GM21723 (cell line): ENCODE measurements at regions not wholly inside any gene's neighbourhood (a gene's known extent, or its start where the extent isn't known, plus 50 kb on each side); places are given as distances from the start of the nearest gene placed in this dataset.
"Not testable (repeated sequence)": the region's sequence is repeated elsewhere in the genome, so short reads cannot be mapped to it uniquely, and the experiment has no call there.

ENCODE experiments used
- ATAC-seq: cut with Tn5 transposase; IDR thresholded peaks from one replicate; pipeline ENCODE4 v1.9.1; 2021; ENCODE audit warnings: mild to moderate bottlenecking, moderate library complexity; ENCODE audit not compliant: unreplicated experiment

DNA sequence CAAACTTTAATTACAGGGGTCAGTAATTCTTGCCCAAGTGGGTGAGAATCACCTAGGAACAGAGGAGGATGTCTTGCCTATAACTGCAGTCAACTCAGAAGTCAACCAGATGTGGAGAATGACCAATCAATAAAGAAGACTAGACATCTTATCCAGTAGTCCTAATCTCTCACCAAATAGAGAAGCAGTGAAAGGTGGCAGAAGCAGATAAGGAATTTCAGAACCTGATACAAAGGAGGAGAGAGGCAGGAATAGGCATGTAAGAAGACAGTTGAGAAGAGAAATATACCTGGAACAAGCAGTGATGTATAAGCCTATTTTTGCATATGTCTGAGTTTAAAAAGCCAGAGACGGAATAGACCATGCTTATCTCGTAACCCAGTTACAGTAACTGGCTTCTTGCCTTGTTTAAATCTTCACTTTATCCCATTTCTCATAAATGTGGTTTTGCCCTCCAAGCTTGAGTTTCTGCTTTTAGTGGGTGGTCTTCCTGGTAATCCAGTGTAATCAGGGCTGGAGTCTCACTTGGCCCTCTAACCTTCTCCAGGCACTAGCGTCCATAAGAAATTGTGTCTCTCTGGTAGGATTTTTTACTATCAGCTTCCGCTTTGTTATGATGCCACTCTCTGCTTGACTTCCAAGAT is 401.0 kb downstream of the SUCLG1 start:
- ATAC-seq, result no peak

DNA sequence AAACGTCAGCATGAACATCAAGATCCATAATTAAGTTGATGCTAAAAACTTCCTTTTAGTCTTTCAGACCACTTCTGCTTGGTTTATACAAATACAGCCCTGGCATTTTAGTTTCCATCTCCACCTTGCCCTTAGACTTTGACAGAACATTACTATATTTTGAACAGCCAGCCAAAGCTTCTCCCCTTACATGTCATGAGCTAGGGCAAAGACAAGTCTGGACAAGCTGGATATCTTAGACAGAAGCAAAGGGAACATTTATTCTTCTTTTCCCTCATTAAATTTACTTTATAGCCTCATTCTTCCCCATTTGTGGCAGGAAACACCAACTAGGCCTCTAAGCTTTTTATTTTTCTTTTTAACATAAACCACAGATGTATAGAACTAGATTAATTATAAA is 403.3 kb downstream of the SUCLG1 start:
- ATAC-seq, result no peak

DNA sequence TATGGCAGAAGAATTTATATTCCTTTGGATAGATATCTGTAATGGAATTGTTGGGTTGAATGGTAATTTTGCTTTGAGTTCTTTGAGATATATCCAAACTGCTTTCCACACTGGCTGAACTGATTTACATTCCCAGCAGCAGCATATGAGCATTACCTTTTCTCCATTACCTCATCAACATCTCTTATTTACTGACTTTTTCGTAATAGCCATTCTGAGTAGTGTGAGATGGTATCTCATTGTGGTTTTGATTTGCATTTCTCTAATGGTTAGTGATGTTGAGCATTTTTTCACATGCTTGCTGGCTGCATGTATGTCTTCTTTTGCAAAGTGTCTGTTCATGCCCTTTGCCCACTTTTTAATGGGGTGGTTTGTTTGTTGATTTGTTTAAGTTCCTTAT is 404.5 kb downstream of the SUCLG1 start:
- ATAC-seq, result not testable (repeated sequence)

DNA sequence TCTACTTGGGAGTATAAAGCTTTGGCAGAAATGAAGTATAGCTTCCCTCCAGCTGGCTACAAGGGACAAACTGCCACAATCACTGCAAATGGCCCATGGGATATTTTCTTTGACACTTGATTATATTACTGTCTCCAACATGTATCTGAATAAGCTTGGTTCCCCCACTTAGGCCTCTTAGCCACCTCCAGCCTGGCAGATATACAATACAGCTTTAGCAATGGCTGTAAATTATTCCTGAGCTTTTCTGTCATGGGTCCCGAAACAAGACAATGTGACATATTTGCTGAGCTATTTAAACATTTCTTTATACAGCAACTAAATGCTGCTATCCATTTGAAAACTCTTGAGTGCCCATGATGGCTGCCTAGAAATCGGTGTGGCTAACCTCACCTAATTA is 406.2 kb downstream of the SUCLG1 start:
- no peak for ATAC-seq

DNA sequence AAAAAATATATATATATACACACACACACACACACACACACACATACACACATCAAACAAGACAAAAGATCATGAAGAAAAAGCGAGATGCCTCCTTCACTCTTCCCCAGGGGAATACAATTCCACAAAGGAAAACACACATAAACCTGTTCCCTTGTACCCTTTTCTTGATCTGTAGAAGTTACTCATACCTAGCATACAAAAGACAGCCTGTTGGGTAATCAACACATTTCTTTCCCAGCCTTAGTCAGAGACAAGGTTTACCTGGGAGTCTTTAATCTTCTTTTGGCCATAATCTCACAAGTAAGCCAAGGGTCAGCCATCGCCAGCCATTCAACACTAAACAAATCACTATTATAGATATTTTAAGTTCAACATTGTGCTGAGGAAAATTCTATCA is 407.0 kb downstream of the SUCLG1 start:
- ATAC-seq, result no peak

DNA sequence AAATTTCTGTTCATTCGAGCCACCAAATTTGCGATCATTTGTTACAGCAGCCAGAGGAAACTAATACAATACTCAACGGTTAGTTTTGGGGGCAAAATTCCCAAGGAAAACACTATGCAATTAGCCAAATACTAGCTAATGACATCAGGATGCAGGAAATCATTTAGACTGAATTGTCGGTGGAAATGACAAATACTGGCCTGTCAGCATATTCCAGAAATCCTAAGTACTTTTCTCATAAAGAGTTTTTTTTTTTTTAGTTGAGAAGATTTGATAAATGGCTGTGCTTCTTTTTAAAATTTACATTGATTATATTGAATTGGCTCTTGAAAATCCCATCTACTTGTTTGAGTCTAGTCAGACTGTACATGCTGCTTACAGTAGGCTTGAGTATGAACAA is 410.1 kb downstream of the SUCLG1 start:
- no peak for ATAC-seq

DNA sequence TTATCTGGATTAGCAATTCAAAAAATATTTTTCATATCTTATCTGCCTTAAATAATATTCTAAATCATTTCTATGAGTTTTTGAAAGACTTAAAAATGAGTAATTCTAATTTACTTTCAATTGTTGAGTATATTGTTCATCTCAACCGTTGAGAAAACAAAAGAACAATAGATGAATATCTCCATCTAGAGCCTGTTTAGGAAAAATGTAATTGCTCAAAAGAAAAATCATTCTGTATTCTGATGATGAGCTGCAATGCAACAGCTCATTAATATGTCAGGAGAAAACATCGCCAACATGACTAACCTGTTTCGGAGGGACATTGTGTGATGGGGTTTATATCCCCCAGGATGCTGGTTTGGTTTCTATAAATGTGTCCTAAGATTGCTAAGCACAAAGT is 417.6 kb downstream of the SUCLG1 start:
- no peak for ATAC-seq

DNA sequence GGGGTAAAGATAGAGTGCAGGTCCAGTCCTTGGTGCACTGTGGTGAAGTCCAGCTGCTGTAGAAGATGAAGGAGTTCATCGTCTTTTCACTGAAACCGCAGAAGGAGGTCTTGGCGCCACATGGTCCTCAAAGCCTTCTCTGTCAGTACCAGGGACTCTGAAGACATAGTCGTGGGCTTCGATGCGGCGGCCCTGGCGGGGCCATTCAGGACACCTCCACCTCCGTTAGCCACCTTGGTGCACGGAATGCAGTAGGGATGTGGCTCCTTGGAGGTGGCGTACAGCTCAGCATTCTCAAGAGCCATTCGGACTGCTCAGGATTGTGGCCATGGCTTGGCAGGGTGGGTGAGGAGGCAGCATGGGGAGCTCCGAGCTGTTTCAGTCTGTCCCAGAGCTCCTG is 418.8 kb downstream of the SUCLG1 start:
- ATAC-seq, result no peak

DNA sequence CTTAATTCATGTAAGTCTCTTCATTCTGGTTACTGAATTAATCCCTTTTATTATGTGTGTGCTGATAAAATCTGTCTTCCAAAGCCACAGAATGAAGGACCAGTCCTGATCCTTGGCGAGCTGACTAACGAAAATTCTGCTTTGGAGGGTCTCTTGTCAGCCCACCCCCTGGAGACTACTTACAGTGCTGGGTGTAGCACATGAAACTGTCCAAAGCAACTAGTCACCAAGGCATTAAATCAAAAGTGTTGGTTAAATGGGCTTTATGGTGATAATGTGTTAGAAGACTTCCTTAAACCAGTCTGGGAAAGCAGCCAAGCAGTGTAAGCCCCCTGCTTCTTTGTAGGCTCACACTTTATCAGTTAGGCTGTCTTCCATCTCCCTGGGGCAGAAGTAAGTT is 420.2 kb downstream of the SUCLG1 start:
- ATAC-seq, result no peak

DNA sequence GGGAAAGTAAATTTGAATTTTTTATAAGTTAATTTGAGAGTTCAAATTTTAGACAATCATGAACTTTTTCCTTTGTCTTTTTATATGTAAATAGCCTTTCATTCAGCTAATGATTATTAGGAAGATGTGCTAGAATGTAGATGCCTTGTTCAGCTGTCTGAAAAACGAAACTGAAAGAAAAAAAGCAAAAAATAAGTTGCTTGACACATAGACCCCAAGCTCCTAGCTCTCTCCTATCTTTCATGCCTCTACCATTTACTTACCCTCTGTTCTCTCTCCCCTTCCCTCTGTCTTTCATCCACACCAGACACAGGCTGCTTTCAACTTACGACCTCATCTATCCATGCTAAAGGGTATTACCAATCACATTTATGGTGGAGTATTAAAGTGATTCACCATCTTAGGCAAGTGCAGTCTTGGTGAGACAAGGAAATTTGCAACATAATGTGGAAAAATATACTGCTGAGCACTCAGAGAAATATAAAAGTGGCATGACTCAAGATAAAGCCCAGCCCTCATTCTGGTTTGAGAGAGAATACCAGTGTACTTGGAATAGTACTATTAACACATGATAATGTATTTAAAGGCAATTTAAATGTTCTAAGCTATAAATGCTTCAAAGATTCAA is 425.6 kb downstream of the SUCLG1 start:
- no peak for ATAC-seq

DNA sequence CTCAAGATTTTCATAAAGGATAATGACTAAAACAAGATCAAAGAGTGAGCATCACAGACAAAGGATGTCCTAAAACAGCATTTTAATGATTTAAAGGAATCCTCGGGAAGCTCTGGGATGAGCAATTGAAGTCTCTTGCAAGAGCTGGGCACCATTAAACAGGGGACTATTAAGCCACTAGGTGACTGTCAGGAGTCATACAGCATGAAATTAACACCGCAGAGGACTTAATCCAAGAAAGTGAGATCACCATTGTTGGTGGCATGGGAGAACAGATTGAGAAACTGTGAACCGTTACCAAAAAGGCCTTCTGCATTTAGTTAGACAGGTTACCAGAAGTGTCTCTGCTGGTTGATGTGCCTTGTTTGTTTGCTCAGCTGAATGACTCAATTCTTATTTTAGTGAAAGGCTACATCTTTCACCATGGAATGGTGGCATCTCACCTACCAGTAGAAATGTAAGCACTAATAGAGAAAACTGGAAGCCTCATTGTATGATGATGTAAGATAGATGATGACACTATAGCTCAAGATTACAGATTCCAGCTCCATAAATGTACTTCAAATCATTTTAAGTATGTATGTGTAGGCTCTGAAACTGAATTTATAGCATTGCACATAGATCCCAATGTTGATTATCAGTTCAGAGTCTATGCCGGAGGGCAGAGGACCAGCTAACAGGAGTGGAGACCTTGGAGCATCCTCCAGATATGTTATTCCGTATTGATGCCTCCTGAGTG is 427.6 kb downstream of the SUCLG1 start:
- no peak for ATAC-seq

DNA sequence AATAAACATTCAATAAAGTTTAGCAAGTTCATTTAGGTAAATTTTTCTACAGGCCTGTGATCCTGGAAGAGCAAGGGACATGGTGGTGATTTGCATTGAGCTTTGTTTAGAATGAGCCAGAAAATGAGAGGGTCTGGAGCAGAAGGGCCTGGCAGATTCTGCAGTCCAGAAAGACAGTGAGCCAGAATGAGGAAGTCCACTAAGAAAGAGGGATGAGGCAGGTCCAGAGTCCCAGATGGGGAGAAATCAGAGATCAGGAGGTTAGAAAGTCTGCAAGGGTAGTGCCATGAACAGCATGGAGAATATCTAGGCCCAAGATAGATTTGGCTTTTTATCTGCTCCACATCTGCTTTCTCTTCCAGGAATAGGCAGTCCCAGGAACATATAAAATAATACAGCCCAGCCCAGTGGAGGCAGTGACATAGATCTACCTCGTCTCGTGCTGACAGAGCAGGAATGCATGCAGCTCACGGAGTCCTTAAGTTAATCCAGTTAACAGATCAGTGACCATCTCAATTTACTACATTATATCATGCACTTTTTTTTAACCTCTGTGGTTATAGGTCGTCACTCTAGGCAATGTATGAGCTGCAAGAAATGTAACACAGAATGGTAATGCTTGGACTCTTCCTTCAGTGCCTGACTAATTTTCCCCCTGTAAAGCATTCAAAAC is 429.0 kb downstream of the SUCLG1 start:
- ATAC-seq, result no peak

DNA sequence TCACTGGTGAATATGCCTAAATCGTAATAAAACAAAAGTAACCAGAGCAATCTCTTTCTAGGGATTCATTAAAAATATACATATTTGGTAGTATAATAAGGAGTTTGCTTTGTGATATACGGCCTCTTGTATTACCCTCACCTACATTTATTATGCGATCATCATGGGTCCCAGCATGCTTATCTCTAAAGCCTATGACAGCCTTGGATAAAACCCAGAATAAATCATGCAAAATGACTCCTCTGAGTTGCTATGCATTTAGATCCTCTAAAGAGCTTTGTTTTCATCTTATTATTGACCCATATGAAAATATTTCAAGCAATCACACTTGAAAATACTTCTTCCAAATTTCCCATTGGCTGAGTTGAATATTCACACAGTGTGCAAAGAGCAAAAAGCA is 432.3 kb downstream of the SUCLG1 start:
- no peak for ATAC-seq

DNA sequence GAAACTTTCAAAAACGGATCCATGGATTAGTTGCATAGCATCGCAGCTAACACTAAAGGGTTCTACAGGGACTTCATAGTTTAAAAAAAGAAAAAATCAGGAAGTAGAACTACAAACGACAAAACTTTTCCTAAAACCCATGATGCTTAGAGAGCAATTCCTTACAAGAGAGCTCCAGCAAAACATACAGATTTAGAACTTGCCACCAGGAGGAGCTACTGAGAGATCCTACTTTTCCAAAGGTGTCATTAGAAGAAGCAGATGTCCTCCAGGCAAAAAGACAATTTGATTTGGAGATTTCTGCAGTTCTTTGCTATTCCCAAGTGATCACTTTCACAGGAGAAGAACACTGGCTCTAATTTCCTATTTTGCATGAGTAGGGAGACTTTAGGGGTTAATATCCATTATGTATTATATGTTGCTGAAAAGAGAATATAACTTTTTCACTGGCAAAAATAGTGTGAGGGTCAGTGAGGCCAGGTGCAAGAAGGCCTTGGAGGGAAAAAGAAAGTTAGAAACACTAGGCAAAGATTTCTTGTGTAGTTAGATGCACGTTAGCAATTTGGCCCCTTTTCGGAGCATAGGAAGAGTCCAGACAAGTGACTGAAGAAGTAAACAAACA is 436.2 kb downstream of the SUCLG1 start:
- ATAC-seq, result no peak

DNA sequence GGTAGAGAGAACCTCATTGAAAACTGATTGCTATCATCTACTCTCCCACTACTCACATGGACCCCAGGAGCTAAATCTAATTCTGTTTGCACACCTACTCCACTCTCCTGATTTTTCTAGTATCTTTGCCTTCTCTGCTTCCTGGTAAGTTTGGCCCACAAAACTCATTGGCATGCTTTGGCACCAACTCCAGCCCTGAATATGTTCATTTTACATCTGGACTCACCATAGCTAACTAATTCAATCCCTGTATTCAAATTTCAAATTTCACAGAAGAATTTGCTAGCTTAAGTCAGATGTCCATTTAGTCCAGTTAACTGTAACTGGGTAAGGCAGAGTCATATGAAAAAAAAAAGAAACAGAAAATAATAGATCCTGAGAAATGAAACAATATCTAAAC is 442.1 kb downstream of the SUCLG1 start:
- no peak for ATAC-seq

DNA sequence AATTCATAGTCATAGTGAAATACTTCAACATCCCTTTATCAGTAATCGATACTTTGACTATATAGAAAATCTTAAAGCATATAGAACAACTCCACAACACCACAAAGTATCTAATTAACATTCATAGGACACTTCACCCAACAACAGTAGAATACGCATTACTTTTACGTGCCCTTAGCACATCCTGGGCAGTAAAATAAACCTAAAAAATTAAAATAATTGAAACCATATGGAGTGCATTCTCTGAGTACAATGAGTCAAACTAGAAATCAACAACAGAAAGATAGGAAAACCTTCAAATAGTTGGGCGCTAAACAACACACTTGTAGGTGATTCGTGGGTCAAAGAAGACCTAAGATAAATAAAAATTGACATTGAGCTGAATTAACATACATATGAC is 442.9 kb downstream of the SUCLG1 start:
- ATAC-seq, result no peak

DNA sequence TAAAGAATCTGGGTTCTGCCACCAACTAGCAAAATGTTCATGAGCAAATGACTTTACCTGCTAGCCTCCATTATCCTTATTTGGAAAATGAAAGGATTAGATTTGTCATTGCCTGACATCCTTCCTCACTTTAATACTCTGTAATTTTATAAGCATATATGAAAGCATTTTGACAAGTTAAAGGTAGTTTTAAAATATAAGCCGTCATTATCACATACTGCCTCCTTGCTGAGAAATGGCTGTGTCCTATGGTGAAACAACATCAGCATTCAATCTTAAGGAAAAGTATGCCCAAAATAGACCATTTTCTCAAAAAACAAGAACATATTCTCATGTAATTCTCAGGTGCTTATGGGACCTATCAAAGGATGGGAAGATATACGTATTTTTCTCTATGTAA is 461.2 kb downstream of the SUCLG1 start:
- no peak for ATAC-seq

DNA sequence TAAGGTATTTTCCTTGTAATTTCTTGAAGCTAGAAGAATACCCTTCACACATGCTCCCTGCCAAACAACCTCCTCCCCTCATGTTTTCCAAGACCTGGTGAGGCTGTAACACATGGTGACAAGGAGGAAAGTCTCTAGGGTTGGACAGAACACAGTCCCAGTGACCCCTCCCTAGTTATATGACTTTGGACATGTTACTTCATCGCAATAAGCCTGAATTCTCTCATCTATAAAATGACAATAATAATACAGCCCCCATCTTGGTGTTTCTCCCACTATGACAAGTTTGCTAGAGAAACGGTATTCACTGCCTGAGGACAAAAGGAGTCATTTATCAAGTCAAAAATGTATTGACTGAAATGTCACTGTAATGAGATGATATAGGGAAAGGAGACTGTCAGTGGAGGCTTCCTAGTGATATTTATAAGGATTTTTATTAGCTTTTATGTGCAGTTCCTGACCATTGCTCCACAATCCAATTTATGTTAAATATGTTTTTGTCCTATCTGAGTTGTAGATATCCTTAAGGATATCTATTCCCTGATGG is 464.4 kb downstream of the SUCLG1 start:
- no peak for ATAC-seq

DNA sequence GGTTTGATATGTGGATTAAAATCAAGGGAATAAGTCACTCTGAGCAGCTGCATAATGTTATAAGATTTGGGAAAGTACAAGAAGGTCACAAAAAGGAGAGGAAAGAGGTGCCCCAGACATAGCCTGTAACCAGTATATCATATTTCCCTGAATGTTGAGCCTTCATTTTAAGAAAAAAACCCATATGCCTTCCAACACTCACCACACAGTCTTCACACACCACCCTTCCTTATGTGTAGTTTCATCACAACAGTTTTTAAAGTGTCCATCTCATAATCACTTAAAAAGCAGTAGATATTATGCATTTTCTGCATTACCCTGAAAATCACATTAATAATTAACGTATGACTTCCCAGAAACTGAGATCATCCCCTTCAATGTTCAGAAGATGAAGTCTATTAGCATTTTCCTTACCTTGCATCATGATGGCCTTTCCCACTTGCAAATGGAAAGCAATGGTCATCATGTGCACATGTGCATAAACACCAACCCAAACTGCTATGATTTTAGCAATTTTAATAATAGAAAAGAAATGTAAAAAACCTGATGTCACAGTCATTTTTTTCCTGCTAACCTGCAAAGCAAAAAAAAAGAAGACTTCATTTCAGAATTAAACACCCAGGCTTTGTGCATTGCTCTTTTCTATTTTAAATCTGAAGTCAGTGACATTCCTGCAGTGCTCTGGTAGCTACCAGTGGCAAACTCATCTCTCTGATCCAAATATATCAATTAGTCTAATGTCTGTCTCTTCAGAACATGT is 465.0 kb downstream of the SUCLG1 start:
- ATAC-seq, result no peak

DNA sequence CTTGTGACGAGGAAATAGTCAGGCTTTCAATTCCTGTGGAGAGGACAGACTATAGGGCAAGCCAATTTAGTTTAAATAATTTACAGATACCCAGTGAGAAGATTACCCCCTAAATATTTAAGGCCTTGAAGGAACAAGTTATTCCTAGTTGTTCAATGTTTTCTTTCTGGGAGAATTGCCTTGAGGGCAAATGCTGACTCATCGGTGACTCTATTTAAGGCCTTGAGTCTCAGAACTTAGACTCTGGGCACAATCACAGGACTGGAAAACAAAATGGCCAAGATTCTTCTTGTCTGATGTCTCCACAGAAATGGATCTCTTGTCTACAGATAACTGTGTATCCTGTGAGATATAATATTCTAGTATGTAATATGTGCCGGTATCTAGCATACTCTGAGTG is 467.1 kb downstream of the SUCLG1 start:
- no peak for ATAC-seq
